Astrocyte (in vitro differentiated cells and primary cell): ENCODE measurements at regions not wholly inside any gene's neighbourhood (a gene's known extent, or its start where the extent isn't known, plus 50 kb on each side); places are given as distances from the start of the nearest gene placed in this dataset.

Experiments used
- CTCF ChIP-seq: IDR thresholded peaks from 2 replicates; pipeline ENCODE4 v1.5.1; 2011; ENCODE audit warnings: low read depth, mild to moderate bottlenecking, inconsistent platforms, low read length, moderate library complexity; ENCODE audit not compliant: insufficient read depth
- EZH2 ChIP-seq: IDR thresholded peaks from 2 replicates; pipeline ENCODE4 v1.6.1; 2012; ENCODE audit warnings: mild to moderate bottlenecking, low read length, inconsistent platforms; ENCODE audit not compliant: insufficient read depth

- no peak for TF ChIP-seq CTCF
- TF ChIP-seq EZH2: no peak
These were observed 250.1 kb downstream of the DIO2 start for GRCh38 chr14:79961197-79961596.
